Heart right ventricle (tissue), 16 donors: ENCODE measurements at regions not wholly inside any gene's neighbourhood (a gene's known extent, or its start where the extent isn't known, plus 50 kb on each side); places are given as distances from the start of the nearest gene placed in this dataset.
A peak's percentile ranks its signal among the peaks of the same experiment; 100 is the strongest.
"Not testable (repeated sequence)": the region's sequence is repeated elsewhere in the genome, so short reads cannot be mapped to it uniquely, and the experiment has no call there.

Experiments
- ATAC-seq, 8 donors: fragments of 200-7000 bp; cut with Tn5 transposase; one replicate each; pipeline ENCODE4 v1.9.1; 2020; ENCODE audit warnings: mild to moderate bottlenecking in 8 of 8, moderate library complexity in 8 of 8, moderate number of reproducible peaks in 1 of 8
- DNase-seq, 2 donors: peaks; one replicate each; pipeline ENCODE4 v3.0.0-alpha.2; 2020
- H3K27ac ChIP-seq, 10 donors: fragments of 200-600 bp; sonication (generic) in 2 of 10; one replicate each; pipeline versions ENCODE4 v1.5.0 to v1.8.0; 2020 to 2022; ENCODE audit warnings: mild to moderate bottlenecking in 3 of 10
- H3K27me3 ChIP-seq, 7 donors: fragments of 200-600 bp; one replicate each; pipeline ENCODE4 v1.8.0; 2021 to 2022; ENCODE audit warnings: mild to moderate bottlenecking in 2 of 7
- H3K36me3 ChIP-seq, 9 donors: fragments of 200-600 bp; sonication (generic) in 1 of 9; one replicate each; pipeline versions ENCODE4 v1.5.0 to v1.8.0; 2020 to 2022; ENCODE audit warnings: mild to moderate bottlenecking in 2 of 9
- H3K4me1 ChIP-seq, 9 donors: fragments of 200-600 bp; sonication (generic) in 1 of 9; one replicate each; pipeline versions ENCODE4 v1.5.0 to v1.8.0; 2020 to 2022; ENCODE audit warnings: mild to moderate bottlenecking in 4 of 9
- H3K4me3 ChIP-seq, 10 donors: fragments of 200-600 bp; sonication (generic) in 2 of 10; one replicate each; pipeline versions ENCODE4 v1.5.0 to v1.8.0; 2020 to 2022; ENCODE audit warnings: mild to moderate bottlenecking in 7 of 10, moderate library complexity in 2 of 10
- H3K9me3 ChIP-seq, 11 donors: fragments of 200-600 bp in 10 of 11; sonication (generic) in 2 of 11; one replicate each; pipeline versions ENCODE4 v1.5.0 to v1.8.0; 2013 to 2022; ENCODE audit warnings: mild to moderate bottlenecking in 2 of 11, control low read depth in 1 of 11, moderate library complexity in 1 of 11
- CTCF ChIP-seq, 9 donors: fragments of 200-600 bp; sonication (generic) in 2 of 9; IDR thresholded peaks; one replicate each; pipeline versions ENCODE4 v1.5.0 to v1.8.0; 2021 to 2022; ENCODE audit warnings: antibody characterized with exemption in 9 of 9, mild to moderate bottlenecking in 5 of 9, moderate library complexity in 1 of 9
- WGBS, 2 donors: extraction: QIAGEN DNeasy Blood & Tissue Kit; methylation state at CpG; one replicate each; pipeline ENCODE4 v1.1.7; 2013; ENCODE audit warnings: inconsistent platforms in 1 of 2; 5-methylcytosine and 5-hydroxymethylcytosine counted together
- intact Hi-C, 10 donors: fragments of 100-400 bp; cut with DNase I; formaldehyde crosslinking; loops; one replicate each; pipeline versions ENCODE4 v1.11.1 to v1.14.2; 2022
- donor health status: Arrhythmogenic right ventricular cardiomyopathy.
- donor health status: ischemic (EF 13 %, LVEDD 7.1; RV severe dilation, severe dysfunction).
- donor health status: healthy with polysubstance abuse.
- donor health status: DM: no; HTN: yes; CAD: no.
- donor health status: DM: no; HTN: no; CAD: no.
- donor health status: ischemic (EF 25% LVEDD 6.9; RV normal size, moderate dysfunction).
- donor health status: ischemic (EF 25% LVEDD 5.7; RV mildly dilated, moderate dysfunction).
- donor health status: healthy.
- donor health status: DM: yes; HTN: yes; CAD: no.
- donor health status: Ischemic cardiomyopathy.
- donor health status: ischemic (EF 35%, LVEDD 5.7; RV mildly dilated, moderate dysfunction).
- donor health status: nonischemic (EF 11% LVEDD 7.7; RV severe dilation, severe dysfunction).
- donor health status: DM: yes; HTN: yes; CAD: no.
- donor health status: PGD.
- donor health status: ischemic (EF 29% LVEDD 5.4; RV normal size, mild dysfunction).
- donor health status: nonischemic (EF 23%, LVEDD 6.1; RV moderate dilation, normal function).

GRCh38 chr15:67928666-67929065, 88.8 kb upstream of the RNU6-1 start:
- H3K27ac ChIP-seq = peak overlapping the region in 6 of 10 donors; percentile 73 to 85 (median 74)
- no peak for DNase-seq
- no peaks in the 10 kb centered on the region for H3K9me3 ChIP-seq
- H3K36me3 ChIP-seq = no peaks in the 10 kb centered on the region
- H3K27me3 ChIP-seq = no peaks in the 10 kb centered on the region
- peaks cover 10 to 42% (median 25%) of the 10 kb centered on the region in 9 donors for H3K4me1 ChIP-seq
- ATAC-seq = no peak
- no peak for TF ChIP-seq CTCF (IDR thresholded peaks at IDR 0.05)
- intact Hi-C loops = no loop called here
- 54 to 62% methylated on average over 6 of the region's 6 CpGs for WGBS, 2 donors
- H3K4me3 ChIP-seq = no peak overlapping the region

- Histone ChIP-seq H3K27ac (no peak overlapping the region), H3K4me1 (peaks cover 10 to 37% (median 17%) of the 10 kb centered on the region in 9 donors)
- no peak for ATAC-seq
Measured at GRCh38 chr15:67930720-67931119, 90.9 kb upstream of the RNU6-1 start.

GRCh38 chr15:67931861-67932260, 92.0 kb upstream of the RNU6-1 start:
- DNase-seq (no peak), ATAC-seq (no peak)
- H3K27ac ChIP-seq = no peak overlapping the region
- whole genome bisulfite sequencing, 2 donors = 90 to 95% methylated on average over 3 of the region's 3 CpGs
- TF ChIP-seq CTCF (IDR thresholded peaks at IDR 0.05) = no peak
- H3K4me1 ChIP-seq = peaks cover 10 to 31% (median 17%) of the 10 kb centered on the region in 9 donors
- intact Hi-C loops = loop anchor here in 1 of 10 donors (10.0 kb wide), 1 partner anchor 67 kb away; no protein-coding TSS in a partner anchor
- H3K36me3 ChIP-seq = no peaks in the 10 kb centered on the region
- H3K9me3 ChIP-seq = no peaks in the 10 kb centered on the region
- no peak overlapping the region for H3K4me3 ChIP-seq
- H3K27me3 ChIP-seq = no peaks in the 10 kb centered on the region

More at GRCh38 chr15:67930720-67931119, 90.9 kb upstream of the RNU6-1 start:
- Histone ChIP-seq H3K4me3 (no peak overlapping the region), H3K27me3 (no peaks in the 10 kb centered on the region), H3K9me3 (no peaks in the 10 kb centered on the region), H3K36me3 (no peaks in the 10 kb centered on the region)
- intact Hi-C loops = loop anchor here in 1 of 10 donors (10.0 kb wide), 1 partner anchor 66 kb away; no protein-coding TSS in a partner anchor
- DNase-seq = no peak
- no peak for TF ChIP-seq CTCF (IDR thresholded peaks at IDR 0.05)
- WGBS, 2 donors = 96 to 97% methylated on average over 2 of the region's 2 CpGs

GRCh38 chr15:67934126-67934525, 94.3 kb upstream of the RNU6-1 start:
- intact Hi-C loops = loop anchor here in 1 of 10 donors (10.0 kb wide), 1 partner anchor 69 kb away; no protein-coding TSS in a partner anchor
- not testable (repeated sequence) for H3K27me3 ChIP-seq, H3K9me3 ChIP-seq, ATAC-seq, DNase-seq, H3K27ac ChIP-seq, H3K36me3 ChIP-seq, H3K4me3 ChIP-seq
- H3K4me1 ChIP-seq = peaks cover 0 to 12% (median 0%) of the 10 kb centered on the region in 9 donors
- WGBS, 2 donors = 63 to 75% methylated on average over 3 of the region's 3 CpGs

GRCh38 chr15:67935244-67935643, 95.4 kb upstream of the RNU6-1 start:
- H3K27ac ChIP-seq = no peak overlapping the region
- H3K4me3 ChIP-seq = no peak overlapping the region
- intact Hi-C loops = loop anchor here in 1 of 10 donors (10.0 kb wide), 1 partner anchor 70 kb away; no protein-coding TSS in a partner anchor
- no peaks in the 10 kb centered on the region for H3K27me3 ChIP-seq
- H3K4me1 ChIP-seq = peaks cover 0 to 12% (median 0%) of the 10 kb centered on the region in 9 donors
- DNase-seq (no peak), ATAC-seq (peak in 6 of 8 donors; percentile 40 to 76 (median 56))
- no peaks in the 10 kb centered on the region for H3K36me3 ChIP-seq
- no peak for TF ChIP-seq CTCF (IDR thresholded peaks at IDR 0.05)
- no peaks in the 10 kb centered on the region for H3K9me3 ChIP-seq
